ENCODE measurements at regions not wholly inside any gene's neighbourhood (a gene's known extent, or its start where the extent isn't known, plus 50 kb on each side); places are given as distances from the start of the nearest gene placed in this dataset.

GRCh38 chr2:20122864-20123263 is 71.4 kb upstream of the LAPTM4A start:
- TF ChIP-seq POLR2A (IDR thresholded peaks at IDR 0.05) (no peak), CTCF (IDR thresholded peaks at IDR 0.05) (no peak), POLR2AphosphoS5 (IDR thresholded peaks at IDR 0.05) (peak in 2 of 3 donors; percentile 16 to 41)

All from suprapubic skin (tissue), 4 donors.